ENCODE measurements at regions not wholly inside any gene's neighbourhood (a gene's known extent, or its start where the extent isn't known, plus 50 kb on each side); places are given as distances from the start of the nearest gene placed in this dataset.
"Not testable (repeated sequence)": the region's sequence is repeated elsewhere in the genome, so short reads cannot be mapped to it uniquely, and the experiment has no call there.

DNA sequence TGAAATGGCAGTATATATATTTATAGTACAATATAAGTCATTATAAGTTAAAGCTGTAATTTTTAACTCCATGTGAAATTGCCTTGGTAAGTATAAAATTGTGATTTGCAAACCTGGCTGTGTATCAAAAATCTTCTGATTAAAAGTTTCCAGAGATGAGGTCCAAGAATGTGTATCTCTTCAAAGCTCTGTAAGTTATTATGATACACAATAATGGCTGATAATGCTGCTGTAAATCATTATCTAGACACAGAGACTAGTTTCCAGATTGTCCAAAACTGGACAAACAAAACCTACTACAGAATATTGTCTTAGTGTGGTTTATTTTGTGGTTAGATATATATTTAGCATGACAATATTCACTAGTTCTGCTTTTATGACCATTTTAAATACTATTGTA lies 514.8 kb downstream of the SLC6A15 start:
- CTCF ChIA-PET: interaction anchor here (1.3 kb wide), 1 partner anchor 1712 kb away, joined by 3 read pairs; no protein-coding TSS in a partner anchor
- Histone ChIP-seq H4K20me1 (ENCODE audit: control insufficient read depth, insufficient read depth, low read length, poor library complexity, severe bottlenecking) (no peaks in the 10 kb centered on the region), H3K36me3 (replicated peaks in 1 of 2; ENCODE audit: control extremely low read depth in 1 of 2, control insufficient read depth in 1 of 2, extremely low read depth in 1 of 2, insufficient read depth in 2 of 2, low read length in 1 of 2) (no peaks in the 10 kb centered on the region), H3K9me3 (ENCODE audit: control extremely low read depth in 1 of 3, control insufficient read depth in 2 of 3, insufficient read depth in 1 of 3, low read length in 2 of 3) (no peaks in the 10 kb centered on the region), H3K4me3 (ENCODE audit: control extremely low read depth in 1 of 5, extremely low read depth in 1 of 5, insufficient read depth in 1 of 5, low read depth in 2 of 5, low read length in 4 of 5) (no peak overlapping the region), H3K4me2 (replicated peaks; ENCODE audit: low read depth, low read length, poor library complexity, severe bottlenecking) (no peak overlapping the region), H3K79me2 (ENCODE audit: control insufficient read depth, insufficient read depth, low read length) (no peaks in the 10 kb centered on the region), H3K9ac (ENCODE audit: low read length) (no peak overlapping the region), H2AFZ (ENCODE audit: insufficient read depth, low read depth, low read length, poor library complexity, severe bottlenecking) (no peak overlapping the region), H3K27ac (ENCODE audit: low read length in 2 of 2) (no peak overlapping the region), H3K27me3 (replicated peaks in 1 of 4; ENCODE audit: control extremely low read depth in 1 of 4, control insufficient read depth in 3 of 4, insufficient read depth in 4 of 4, low read length in 3 of 4) (no peaks in the 10 kb centered on the region), H3K4me1 (ENCODE audit: control insufficient read depth in 2 of 2, insufficient read depth in 2 of 2, low read length in 2 of 2) (no peaks in the 10 kb centered on the region)
- Mint-ChIP-seq H3K27me3 (no peaks in the 10 kb centered on the region), H3K4me1 (no peaks in the 10 kb centered on the region), H3K4me3 (no peak overlapping the region), H3K27ac (no peak overlapping the region), H3K9me3 (ENCODE audit: insufficient read depth) (no peaks in the 10 kb centered on the region)
- TF ChIP-seq EZH2 (IDR thresholded peaks at IDR 0.05; ENCODE audit: borderline replicate concordance, insufficient read depth, low read depth, low read length, poor library complexity, severe bottlenecking): no peak
- TF ChIP-seq, protein P1, sequence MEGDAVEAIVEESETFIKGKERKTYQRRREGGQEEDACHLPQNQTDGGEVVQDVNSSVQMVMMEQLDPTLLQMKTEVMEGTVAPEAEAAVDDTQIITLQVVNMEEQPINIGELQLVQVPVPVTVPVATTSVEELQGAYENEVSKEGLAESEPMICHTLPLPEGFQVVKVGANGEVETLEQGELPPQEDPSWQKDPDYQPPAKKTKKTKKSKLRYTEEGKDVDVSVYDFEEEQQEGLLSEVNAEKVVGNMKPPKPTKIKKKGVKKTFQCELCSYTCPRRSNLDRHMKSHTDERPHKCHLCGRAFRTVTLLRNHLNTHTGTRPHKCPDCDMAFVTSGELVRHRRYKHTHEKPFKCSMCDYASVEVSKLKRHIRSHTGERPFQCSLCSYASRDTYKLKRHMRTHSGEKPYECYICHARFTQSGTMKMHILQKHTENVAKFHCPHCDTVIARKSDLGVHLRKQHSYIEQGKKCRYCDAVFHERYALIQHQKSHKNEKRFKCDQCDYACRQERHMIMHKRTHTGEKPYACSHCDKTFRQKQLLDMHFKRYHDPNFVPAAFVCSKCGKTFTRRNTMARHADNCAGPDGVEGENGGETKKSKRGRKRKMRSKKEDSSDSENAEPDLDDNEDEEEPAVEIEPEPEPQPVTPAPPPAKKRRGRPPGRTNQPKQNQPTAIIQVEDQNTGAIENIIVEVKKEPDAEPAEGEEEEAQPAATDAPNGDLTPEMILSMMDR (IDR thresholded peaks at IDR 0.05): no peak
- intact Hi-C loops (cut with micrococcal nuclease): loop anchor here (5.0 kb wide), 1 partner anchor 1711 kb away; the partner anchor contains the start of gene TMTC2
- DNase-seq (no peak), ATAC-seq (ENCODE audit: low read depth) (no peak)
- POLR2A ChIA-PET: no interaction called here

DNA sequence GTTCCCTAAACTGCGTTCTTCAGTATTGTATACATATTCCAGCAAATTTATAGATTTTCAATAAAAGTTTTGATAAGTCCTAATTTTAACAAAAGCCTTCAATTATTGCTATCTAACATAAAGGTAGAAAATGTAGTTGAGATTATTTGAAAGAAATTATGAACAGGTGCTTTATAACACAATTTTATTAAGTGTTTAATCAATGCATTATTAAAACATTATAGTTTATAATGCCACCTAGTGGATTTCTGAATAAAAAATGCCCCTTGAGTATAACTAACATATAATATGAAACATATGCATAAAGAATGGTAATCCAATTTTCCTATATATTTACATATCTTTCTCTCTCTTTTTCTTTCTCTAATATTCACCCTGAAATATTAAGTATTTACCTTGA lies 515.3 kb downstream of the SLC6A15 start:
- H3K79me2 ChIP-seq (ENCODE audit: control insufficient read depth, insufficient read depth, low read length): no peaks in the 10 kb centered on the region
- H3K27ac ChIP-seq (ENCODE audit: low read length in 2 of 2): no peak overlapping the region
- ATAC-seq (ENCODE audit: low read depth) (no peak), DNase-seq (no peak)
- no peaks in the 10 kb centered on the region for H3K9me3 Mint-ChIP-seq (ENCODE audit: insufficient read depth)
- no peak overlapping the region for H3K27ac Mint-ChIP-seq
- ChIA-PET POLR2A (no interaction called here), CTCF (interaction anchor here (1.3 kb wide), 1 partner anchor 1711 kb away, joined by 3 read pairs; no protein-coding TSS in a partner anchor)
- H3K4me1 Mint-ChIP-seq: no peaks in the 10 kb centered on the region
- no peaks in the 10 kb centered on the region for H3K4me1 ChIP-seq (ENCODE audit: control insufficient read depth in 2 of 2, insufficient read depth in 2 of 2, low read length in 2 of 2)
- H4K20me1 ChIP-seq (ENCODE audit: control insufficient read depth, insufficient read depth, low read length, poor library complexity, severe bottlenecking): no peaks in the 10 kb centered on the region
- no peak overlapping the region for H3K9ac ChIP-seq (ENCODE audit: low read length)
- H3K27me3 ChIP-seq (replicated peaks in 1 of 4; ENCODE audit: control extremely low read depth in 1 of 4, control insufficient read depth in 3 of 4, insufficient read depth in 4 of 4, low read length in 3 of 4): no peaks in the 10 kb centered on the region
- WGBS (ENCODE audit: insufficient coverage): no CpG with 5 or more reads among the region's 1 CpG
- no peaks in the 10 kb centered on the region for H3K9me3 ChIP-seq (ENCODE audit: control extremely low read depth in 1 of 3, control insufficient read depth in 2 of 3, insufficient read depth in 1 of 3, low read length in 2 of 3)
- no peak overlapping the region for H2AFZ ChIP-seq (ENCODE audit: insufficient read depth, low read depth, low read length, poor library complexity, severe bottlenecking)
- no peak overlapping the region for H3K4me3 Mint-ChIP-seq
- H3K4me2 ChIP-seq (replicated peaks; ENCODE audit: low read depth, low read length, poor library complexity, severe bottlenecking): no peak overlapping the region
- no peak overlapping the region for H3K4me3 ChIP-seq (ENCODE audit: control extremely low read depth in 1 of 5, extremely low read depth in 1 of 5, insufficient read depth in 1 of 5, low read depth in 2 of 5, low read length in 4 of 5)
- no peak for TF ChIP-seq EZH2 (IDR thresholded peaks at IDR 0.05; ENCODE audit: borderline replicate concordance, insufficient read depth, low read depth, low read length, poor library complexity, severe bottlenecking)
- TF ChIP-seq, protein P1 (IDR thresholded peaks at IDR 0.05): no peak
- H3K36me3 ChIP-seq (replicated peaks in 1 of 2; ENCODE audit: control extremely low read depth in 1 of 2, control insufficient read depth in 1 of 2, extremely low read depth in 1 of 2, insufficient read depth in 2 of 2, low read length in 1 of 2): no peaks in the 10 kb centered on the region
- intact Hi-C loops (cut with micrococcal nuclease): loop anchor here (5.0 kb wide), 1 partner anchor 1710 kb away; the partner anchor contains the start of gene TMTC2
- H3K27me3 Mint-ChIP-seq: no peaks in the 10 kb centered on the region

DNA sequence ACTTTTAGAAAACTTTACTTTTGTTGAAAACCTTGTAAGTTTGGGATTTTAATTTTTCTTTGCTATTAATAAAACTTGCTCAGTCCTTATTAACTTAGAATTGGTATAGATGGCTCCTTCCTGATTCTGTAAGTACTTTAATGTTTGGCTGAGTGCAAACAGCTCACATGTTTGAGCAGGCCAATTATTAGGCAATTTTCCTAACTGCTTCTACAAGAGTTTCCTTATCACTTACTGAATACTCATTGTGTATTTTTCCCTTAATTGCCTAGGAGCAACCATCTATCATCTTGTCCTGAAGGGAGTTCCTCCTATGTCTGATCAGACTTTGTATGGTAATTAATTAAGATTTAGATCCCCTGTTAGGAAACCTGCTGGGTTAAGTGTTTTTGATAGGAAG lies 521.4 kb downstream of the SLC6A15 start:
- H3K27me3 Mint-ChIP-seq, CTCF ChIA-PET, POLR2A ChIA-PET: not testable (repeated sequence)

More for the DNA sequence above, 521.4 kb downstream of the SLC6A15 start:
- H4K20me1 ChIP-seq (ENCODE audit: control insufficient read depth, insufficient read depth, low read length, poor library complexity, severe bottlenecking); H3K79me2 ChIP-seq (ENCODE audit: control insufficient read depth, insufficient read depth, low read length); H3K4me3 Mint-ChIP-seq; H3K9me3 ChIP-seq (ENCODE audit: control extremely low read depth in 1 of 3, control insufficient read depth in 2 of 3, insufficient read depth in 1 of 3, low read length in 2 of 3); DNase-seq; H3K9ac ChIP-seq (ENCODE audit: low read length); H3K4me2 ChIP-seq (replicated peaks; ENCODE audit: low read depth, low read length, poor library complexity, severe bottlenecking); H3K4me1 Mint-ChIP-seq; H3K36me3 ChIP-seq (replicated peaks in 1 of 2; ENCODE audit: control extremely low read depth in 1 of 2, control insufficient read depth in 1 of 2, extremely low read depth in 1 of 2, insufficient read depth in 2 of 2, low read length in 1 of 2); ATAC-seq (ENCODE audit: low read depth); H3K9me3 Mint-ChIP-seq (ENCODE audit: insufficient read depth); H2AFZ ChIP-seq (ENCODE audit: insufficient read depth, low read depth, low read length, poor library complexity, severe bottlenecking); intact Hi-C loops (cut with micrococcal nuclease); H3K27ac Mint-ChIP-seq; H3K27ac ChIP-seq (ENCODE audit: low read length in 2 of 2); H3K4me1 ChIP-seq (ENCODE audit: control insufficient read depth in 2 of 2, insufficient read depth in 2 of 2, low read length in 2 of 2); H3K27me3 ChIP-seq (replicated peaks in 1 of 4; ENCODE audit: control extremely low read depth in 1 of 4, control insufficient read depth in 3 of 4, insufficient read depth in 4 of 4, low read length in 3 of 4); H3K4me3 ChIP-seq (ENCODE audit: control extremely low read depth in 1 of 5, extremely low read depth in 1 of 5, insufficient read depth in 1 of 5, low read depth in 2 of 5, low read length in 4 of 5): not testable (repeated sequence)

Measured in B cell (primary cell).